ENCODE measurements at regions not wholly inside any gene's neighbourhood (a gene's known extent, or its start where the extent isn't known, plus 50 kb on each side); places are given as distances from the start of the nearest gene placed in this dataset.
"Not testable (repeated sequence)": the region's sequence is repeated elsewhere in the genome, so short reads cannot be mapped to it uniquely, and the experiment has no call there.

- no peaks in the 10 kb centered on the region for H3K9me3 ChIP-seq (ENCODE audit: severe bottlenecking)
- H3K27ac ChIP-seq = no peak overlapping the region
- TF ChIP-seq CTCF (IDR thresholded peaks at IDR 0.05; ENCODE audit: low read depth, low read length) = no peak
- H3K4me3 ChIP-seq (ENCODE audit: low read depth, low read length) = no peak overlapping the region
- no peaks in the 10 kb centered on the region for H3K36me3 ChIP-seq
- no peak for DNase-seq
- H3K27me3 ChIP-seq (ENCODE audit: insufficient read depth, low read depth, severe bottlenecking) = no peaks in the 10 kb centered on the region
Observed at GRCh38 chr11:91299980-91300379, 924.6 kb upstream of the FAT3 start.

GRCh38 chr11:91296629-91297028 lies 928.0 kb upstream of the FAT3 start:
- no peak overlapping the region for H3K27ac ChIP-seq
- H3K27me3 ChIP-seq (ENCODE audit: insufficient read depth, low read depth, severe bottlenecking) = no peaks in the 10 kb centered on the region
- no peak for DNase-seq

GRCh38 chr11:91295591-91295990 lies 929.0 kb upstream of the FAT3 start:
- H3K36me3 ChIP-seq = no peaks in the 10 kb centered on the region
- DNase-seq = no peak
- H3K9me3 ChIP-seq (ENCODE audit: severe bottlenecking) = no peaks in the 10 kb centered on the region
- H3K4me3 ChIP-seq (ENCODE audit: low read depth, low read length) = no peak overlapping the region
- no peaks in the 10 kb centered on the region for H3K27me3 ChIP-seq (ENCODE audit: insufficient read depth, low read depth, severe bottlenecking)
- H3K27ac ChIP-seq = no peak overlapping the region
- no peak for TF ChIP-seq CTCF (IDR thresholded peaks at IDR 0.05; ENCODE audit: low read depth, low read length)

More at GRCh38 chr11:91296629-91297028, 928.0 kb upstream of the FAT3 start:
- no peak overlapping the region for H3K4me3 ChIP-seq (ENCODE audit: low read depth, low read length)
- TF ChIP-seq CTCF (IDR thresholded peaks at IDR 0.05; ENCODE audit: low read depth, low read length) = no peak
- H3K9me3 ChIP-seq (ENCODE audit: severe bottlenecking) = no peaks in the 10 kb centered on the region
- H3K36me3 ChIP-seq = no peaks in the 10 kb centered on the region

- no peaks in the 10 kb centered on the region for H3K27me3 ChIP-seq (ENCODE audit: insufficient read depth, low read depth, severe bottlenecking)
- TF ChIP-seq CTCF (IDR thresholded peaks at IDR 0.05; ENCODE audit: low read depth, low read length) = no peak
- no peak overlapping the region for H3K4me3 ChIP-seq (ENCODE audit: low read depth, low read length)
- H3K36me3 ChIP-seq = no peaks in the 10 kb centered on the region
- H3K27ac ChIP-seq = no peak overlapping the region
- no peak for DNase-seq
- H3K9me3 ChIP-seq (ENCODE audit: severe bottlenecking) = no peaks in the 10 kb centered on the region
Observed at GRCh38 chr11:91293119-91293518, 931.5 kb upstream of the FAT3 start.

GRCh38 chr11:91272089-91272488 lies 952.5 kb upstream of the FAT3 start:
- H3K4me3 ChIP-seq (ENCODE audit: low read depth, low read length) = no peak overlapping the region
- no peak for TF ChIP-seq CTCF (IDR thresholded peaks at IDR 0.05; ENCODE audit: low read depth, low read length)
- no peaks in the 10 kb centered on the region for H3K27me3 ChIP-seq (ENCODE audit: insufficient read depth, low read depth, severe bottlenecking)
- DNase-seq = no peak
- H3K9me3 ChIP-seq (ENCODE audit: severe bottlenecking) = no peaks in the 10 kb centered on the region
- H3K36me3 ChIP-seq = no peaks in the 10 kb centered on the region
- no peak overlapping the region for H3K27ac ChIP-seq

- H3K4me3 ChIP-seq (ENCODE audit: low read depth, low read length); H3K27ac ChIP-seq; H3K9me3 ChIP-seq (ENCODE audit: severe bottlenecking); H3K36me3 ChIP-seq; DNase-seq; H3K27me3 ChIP-seq (ENCODE audit: insufficient read depth, low read depth, severe bottlenecking): not testable (repeated sequence)
Observed at GRCh38 chr11:91268512-91269295, 955.9 kb upstream of the FAT3 start.

Measured in WERI-Rb-1 (cell line).